Mesenchymal stem cell (in vitro differentiated cells and primary cell): ENCODE measurements at regions not wholly inside any gene's neighbourhood (a gene's known extent, or its start where the extent isn't known, plus 50 kb on each side); places are given as distances from the start of the nearest gene placed in this dataset.

Experiments
- DNase-seq: peaks from one replicate; pipeline ENCODE4 v3.0.0-alpha.2; 2013
- H2AFZ ChIP-seq: one replicate; pipeline ENCODE4 v1.6.1; 2013; ENCODE audit warnings: low read depth, mild to moderate bottlenecking, control low read depth, inconsistent platforms, low read length, moderate library complexity
- H2AK5ac ChIP-seq: 2 replicates; pipeline ENCODE4 v1.6.1; 2013; ENCODE audit warnings: low read length, moderate library complexity, mild to moderate bottlenecking, inconsistent platforms; ENCODE audit not compliant: severe bottlenecking
- H2BK120ac ChIP-seq: one replicate; pipeline ENCODE4 v1.6.1; 2013; ENCODE audit warnings: low read depth, mild to moderate bottlenecking, inconsistent platforms, low read length, moderate library complexity
- H2BK12ac ChIP-seq, 2 experiments: one replicate each; pipeline ENCODE4 v1.6.1; 2013; ENCODE audit warnings: inconsistent platforms in 2 of 2, low read length in 2 of 2, mild to moderate bottlenecking in 2 of 2, moderate library complexity in 2 of 2, control low read depth in 1 of 2
- H2BK15ac ChIP-seq: one replicate; pipeline ENCODE4 v1.6.1; 2013; ENCODE audit warnings: mild to moderate bottlenecking, low read depth, inconsistent platforms; ENCODE audit not compliant: poor library complexity, severe bottlenecking
- H2BK5ac ChIP-seq: 2 replicates; pipeline ENCODE4 v1.6.1; 2013; ENCODE audit warnings: low read depth, mild to moderate bottlenecking, low read length, control low read depth, inconsistent platforms; ENCODE audit not compliant: poor library complexity, severe bottlenecking
- H3K14ac ChIP-seq, 2 experiments: one replicate each; pipeline ENCODE4 v1.6.1; 2013; ENCODE audit warnings: inconsistent platforms in 2 of 2, low read length in 2 of 2, control low read depth in 1 of 2, mild to moderate bottlenecking in 1 of 2, moderate library complexity in 1 of 2
- H3K18ac ChIP-seq, 2 experiments: one replicate each; pipeline ENCODE4 v1.6.1; 2013; ENCODE audit warnings: inconsistent platforms in 2 of 2, low read length in 2 of 2, control low read depth in 1 of 2, low read depth in 1 of 2, mild to moderate bottlenecking in 1 of 2
- H3K23ac ChIP-seq, 2 experiments: one replicate each; pipeline ENCODE4 v1.6.1; 2013; ENCODE audit warnings: inconsistent platforms in 2 of 2, low read length in 2 of 2, mild to moderate bottlenecking in 2 of 2, moderate library complexity in 2 of 2, control low read depth in 1 of 2
- H3K27ac ChIP-seq: 2 replicates; pipeline ENCODE4 v1.5.1; 2013; ENCODE audit warnings: mild to moderate bottlenecking, moderate library complexity, low read length, control low read depth, inconsistent platforms; ENCODE audit not compliant: poor library complexity, severe bottlenecking
- H3K27me3 ChIP-seq, 2 experiments: 2 replicates each; pipeline versions ENCODE4 v1.6.1 to v1.7.0; 2013; ENCODE audit warnings: low read length in 2 of 2, mild to moderate bottlenecking in 2 of 2, moderate library complexity in 2 of 2, control low read depth in 1 of 2, inconsistent platforms in 1 of 2; ENCODE audit not compliant: control insufficient read depth in 1 of 2, insufficient read depth in 1 of 2
- H3K36me3 ChIP-seq, 2 experiments: 2 replicates each; pipeline versions ENCODE4 v1.6.1 to v1.7.0; 2013; ENCODE audit warnings: low read length in 2 of 2, control low read depth in 1 of 2, inconsistent platforms in 1 of 2, low read depth in 1 of 2, mild to moderate bottlenecking in 1 of 2; ENCODE audit not compliant: insufficient read depth in 2 of 2, control insufficient read depth in 1 of 2
- H3K4ac ChIP-seq, 2 experiments: one replicate each; pipeline ENCODE4 v1.6.1; 2013; ENCODE audit warnings: inconsistent platforms in 2 of 2, low read length in 2 of 2, mild to moderate bottlenecking in 2 of 2, moderate library complexity in 2 of 2, control low read depth in 1 of 2, low read depth in 1 of 2
- H3K4me1 ChIP-seq: 2 replicates; pipeline ENCODE4 v1.6.1; 2013; ENCODE audit warnings: low read depth, low read length, control low read depth; ENCODE audit not compliant: control insufficient read depth, insufficient read depth
- H3K4me2 ChIP-seq: 2 replicates; pipeline ENCODE4 v1.6.1; 2013; ENCODE audit warnings: low read length, mild to moderate bottlenecking, inconsistent platforms; ENCODE audit not compliant: poor library complexity, severe bottlenecking
- H3K4me3 ChIP-seq, 2 experiments: 2 replicates each; pipeline versions ENCODE4 v1.5.1 to v1.7.0; 2013; ENCODE audit warnings: low read length in 2 of 2, mild to moderate bottlenecking in 2 of 2, control low read depth in 1 of 2, low read depth in 1 of 2; ENCODE audit not compliant: insufficient read depth in 1 of 2
- H3K79me1 ChIP-seq: replicated peaks from 2 replicates; pipeline ENCODE4 v1.6.1; 2013; ENCODE audit warnings: mild to moderate bottlenecking, control low read depth, low read length, inconsistent platforms; ENCODE audit not compliant: poor library complexity, severe bottlenecking
- H3K9ac ChIP-seq: 2 replicates; pipeline ENCODE4 v1.7.0; 2013; ENCODE audit warnings: mild to moderate bottlenecking, low read length, moderate library complexity
- H3K9me3 ChIP-seq: 2 replicates; pipeline ENCODE4 v1.7.0; 2013; ENCODE audit warnings: mild to moderate bottlenecking, low read length; ENCODE audit not compliant: control insufficient read depth
- H4K8ac ChIP-seq: one replicate; pipeline ENCODE4 v1.6.1; 2013; ENCODE audit warnings: inconsistent platforms, mild to moderate bottlenecking, low read length, moderate library complexity
- H4K91ac ChIP-seq: one replicate; pipeline ENCODE4 v1.6.1; 2013; ENCODE audit warnings: mild to moderate bottlenecking, low read length, inconsistent platforms
- WGBS: methylation state at CpG from one replicate; pipeline ENCODE4 v1.1.7; 2013; ENCODE audit warnings: mixed read lengths; 5-methylcytosine and 5-hydroxymethylcytosine counted together

GRCh38 chr7:33754933-33755928, 150.1 kb upstream of the BMPER start:
- Histone ChIP-seq H3K79me1 (no peaks in the 10 kb centered on the region), H3K4ac (no peak overlapping the region), H3K23ac (no peak overlapping the region), H4K8ac (no peak overlapping the region), H4K91ac (no peak overlapping the region), H3K36me3 (no peaks in the 10 kb centered on the region), H3K27me3 (no peaks in the 10 kb centered on the region), H2AFZ (no peak overlapping the region), H3K14ac (no peak overlapping the region), H2BK120ac (no peak overlapping the region), H2BK5ac (no peak overlapping the region), H3K4me1 (peaks cover 2% of the 10 kb centered on the region), H3K4me2 (no peak overlapping the region), H3K9ac (no peak overlapping the region), H2AK5ac (no peak overlapping the region), H2BK12ac (peak overlapping the region in 1 of 2 experiments; percentile 21), H2BK15ac (no peak overlapping the region), H3K27ac (no peak overlapping the region), H3K18ac (peak overlapping the region in 1 of 2 experiments; percentile 50), H3K9me3 (no peaks in the 10 kb centered on the region), H3K4me3 (no peak overlapping the region)
- no peak for DNase-seq
- 72% methylated on average over 14 of the region's 15 CpGs for WGBS

DNA sequence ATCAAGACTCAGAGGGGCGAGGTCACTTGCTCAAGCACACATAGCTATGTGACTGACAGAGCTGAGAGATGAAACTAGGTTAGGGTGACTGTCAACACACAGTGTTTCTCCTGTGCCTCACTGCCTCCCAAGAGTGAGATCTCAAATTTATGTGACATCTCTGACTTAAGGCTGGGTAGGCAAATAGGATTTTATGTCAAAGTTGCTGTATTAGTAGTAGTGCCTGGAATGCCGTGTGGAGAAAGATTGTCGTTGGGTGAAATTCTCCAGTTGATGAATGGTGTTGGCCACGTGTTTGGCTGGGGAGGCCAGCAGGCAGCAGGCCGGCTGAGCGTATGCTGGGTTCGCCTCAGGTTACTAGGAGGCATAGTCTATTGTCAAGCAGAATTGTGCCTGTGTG, 148.3 kb upstream of the BMPER start:
- Histone ChIP-seq H3K23ac (no peak overlapping the region), H2BK12ac (peak overlapping the region in 1 of 2 experiments; percentile 90), H3K4me1 (no peaks in the 10 kb centered on the region), H3K18ac (no peak overlapping the region), H4K8ac (no peak overlapping the region), H3K36me3 (no peaks in the 10 kb centered on the region), H3K79me1 (no peaks in the 10 kb centered on the region), H2AK5ac (no peak overlapping the region), H2BK15ac (no peak overlapping the region), H3K9me3 (no peaks in the 10 kb centered on the region), H2BK5ac (no peak overlapping the region), H2BK120ac (no peak overlapping the region), H3K4me2 (no peak overlapping the region), H3K27me3 (no peaks in the 10 kb centered on the region), H3K9ac (peak overlapping the region; percentile 58), H3K14ac (no peak overlapping the region), H4K91ac (no peak overlapping the region), H3K27ac (no peak overlapping the region), H3K4ac (no peak overlapping the region), H2AFZ (no peak overlapping the region), H3K4me3 (no peak overlapping the region)
- WGBS = 59% methylated on average over 7 of the region's 7 CpGs
- DNase-seq = peak; percentile 71

DNA sequence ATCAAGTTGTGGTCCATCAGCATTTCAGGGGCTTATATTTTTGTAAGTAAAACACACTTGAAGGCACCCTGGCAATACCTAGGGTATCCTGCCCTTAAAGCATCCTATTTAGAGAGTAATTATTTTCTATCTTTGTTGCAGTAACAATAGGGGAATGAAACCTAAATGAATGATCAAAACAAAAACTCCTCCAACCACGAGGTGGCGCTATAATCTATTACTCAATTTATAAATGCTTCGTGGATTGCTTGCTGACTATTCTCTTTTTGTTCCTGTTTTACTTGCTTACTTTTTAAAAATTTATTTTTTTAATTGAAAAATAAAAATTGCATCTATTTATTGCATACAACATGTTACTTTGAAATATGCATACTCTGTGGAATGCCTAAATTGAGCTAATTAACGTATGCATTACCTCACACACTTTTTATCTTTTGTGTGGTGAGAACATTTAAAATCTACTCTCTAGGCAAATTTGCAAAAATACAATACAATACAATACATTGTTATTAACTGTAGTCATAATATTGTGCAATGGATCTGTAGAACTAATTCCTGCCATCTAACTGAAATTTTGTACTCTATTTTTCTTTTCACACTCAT, 147.7 kb upstream of the BMPER start:
- no peak overlapping the region for H2BK120ac ChIP-seq
- no peak overlapping the region for H2AK5ac ChIP-seq
- no peak overlapping the region for H3K4ac ChIP-seq
- no peak overlapping the region for H2BK15ac ChIP-seq
- no peaks in the 10 kb centered on the region for H3K4me1 ChIP-seq
- DNase-seq = peak; percentile 57
- no peaks in the 10 kb centered on the region for H3K79me1 ChIP-seq
- no peak overlapping the region for H3K4me2 ChIP-seq
- H3K18ac ChIP-seq = no peak overlapping the region
- no peaks in the 10 kb centered on the region for H3K36me3 ChIP-seq
- peak overlapping the region; percentile 58 for H3K9ac ChIP-seq
- no peak overlapping the region for H3K23ac ChIP-seq
- no peak overlapping the region for H4K91ac ChIP-seq
- no peaks in the 10 kb centered on the region for H3K27me3 ChIP-seq
- H2BK5ac ChIP-seq = no peak overlapping the region
- no peak overlapping the region for H3K4me3 ChIP-seq
- H3K27ac ChIP-seq = no peak overlapping the region
- no peaks in the 10 kb centered on the region for H3K9me3 ChIP-seq
- no peak overlapping the region for H2AFZ ChIP-seq
- H3K14ac ChIP-seq = no peak overlapping the region
- no peak overlapping the region for H4K8ac ChIP-seq
- no peak overlapping the region for H2BK12ac ChIP-seq
- WGBS = 17% methylated on average over 3 of the region's 4 CpGs

DNA sequence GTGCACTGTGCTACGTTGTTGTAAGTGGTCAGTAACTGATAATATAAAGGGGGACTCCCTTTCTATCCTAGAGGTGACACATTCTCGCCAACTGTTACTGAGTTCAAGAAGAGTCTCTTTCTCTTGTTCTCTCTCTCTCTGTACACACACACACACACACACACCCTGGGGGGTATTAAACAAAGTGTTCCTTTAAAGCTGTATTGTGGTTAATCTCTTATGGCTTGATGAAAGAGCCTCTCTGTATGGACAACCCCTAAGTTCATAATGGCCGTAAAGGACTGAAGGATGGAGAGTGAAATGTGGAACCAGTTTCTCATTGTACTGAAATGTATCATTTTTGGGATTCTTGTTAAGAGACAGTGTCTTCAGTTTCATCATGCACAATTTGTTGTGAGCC, 145.2 kb upstream of the BMPER start:
- Histone ChIP-seq H3K4me1 (no peaks in the 10 kb centered on the region), H2AK5ac (no peak overlapping the region), H3K9ac (no peak overlapping the region), H3K4ac (no peak overlapping the region), H2BK5ac (no peak overlapping the region), H3K18ac (no peak overlapping the region), H3K27ac (no peak overlapping the region), H3K27me3 (no peaks in the 10 kb centered on the region), H2BK12ac (no peak overlapping the region), H3K4me2 (no peak overlapping the region), H3K79me1 (no peaks in the 10 kb centered on the region), H4K91ac (no peak overlapping the region), H2BK120ac (no peak overlapping the region), H4K8ac (no peak overlapping the region), H3K14ac (no peak overlapping the region), H2BK15ac (no peak overlapping the region), H3K9me3 (no peaks in the 10 kb centered on the region), H2AFZ (no peak overlapping the region), H3K23ac (no peak overlapping the region), H3K4me3 (no peak overlapping the region), H3K36me3 (no peaks in the 10 kb centered on the region)
- 93% methylated on average over 1 of the region's 3 CpGs for WGBS
- DNase-seq = no peak
